Tibial nerve (tissue), 4 donors: ENCODE measurements at regions not wholly inside any gene's neighbourhood (a gene's known extent, or its start where the extent isn't known, plus 50 kb on each side); places are given as distances from the start of the nearest gene placed in this dataset.
"Not testable (repeated sequence)": the region's sequence is repeated elsewhere in the genome, so short reads cannot be mapped to it uniquely, and the experiment has no call there.

Source experiments
- DNase-seq, 2 donors: peaks; one replicate each; pipeline ENCODE4 v3.0.0-alpha.2; 2019; ENCODE audit warnings: low spot score in 2 of 2
- H3K27ac ChIP-seq, 4 donors: fragments of 200-600 bp; sonication (generic) in 3 of 4; one replicate each; pipeline ENCODE4 v1.5.1; 2017 to 2019; ENCODE audit warnings: mild to moderate bottlenecking in 1 of 4
- H3K27me3 ChIP-seq, 2 donors: fragments of 200-600 bp; sonication (generic) in 1 of 2; one replicate each; pipeline versions ENCODE4 v1.5.1 to v1.6.0; 2017 to 2019
- H3K36me3 ChIP-seq, 3 donors: fragments of 200-600 bp; sonication (generic); one replicate each; pipeline ENCODE4 v1.5.1; 2018 to 2019
- H3K4me1 ChIP-seq, 4 donors: fragments of 200-600 bp; sonication (generic) in 3 of 4; one replicate each; pipeline ENCODE4 v1.5.1; 2017 to 2019
- H3K4me3 ChIP-seq, 4 donors: fragments of 200-600 bp; sonication (generic) in 3 of 4; one replicate each; pipeline ENCODE4 v1.5.1; 2017 to 2019; ENCODE audit warnings: mild to moderate bottlenecking in 1 of 4, moderate library complexity in 1 of 4
- H3K9me3 ChIP-seq, 4 donors: fragments of 200-600 bp; sonication (generic) in 3 of 4; one replicate each; pipeline ENCODE4 v1.5.1; 2017 to 2019
- CTCF ChIP-seq, 5 experiments: fragments of 200-600 bp in 3 of 5; fragments of 450-650 bp in 2 of 5; sonication (generic) in 3 of 5; IDR thresholded peaks; one replicate each; pipeline ENCODE4 v1.5.1; 2016 to 2019; ENCODE audit warnings: antibody characterized with exemption in 5 of 5, mild to moderate bottlenecking in 3 of 5, moderate library complexity in 2 of 5
- EP300 ChIP-seq, 2 donors: sonication (generic); formaldehyde crosslinking; IDR thresholded peaks; one replicate each; pipeline ENCODE4 v1.6.1; 2017; ENCODE audit warnings: antibody characterized with exemption in 2 of 2, mild to moderate bottlenecking in 1 of 2
- POLR2A ChIP-seq, 2 donors: fragments of 450-650 bp; IDR thresholded peaks; one replicate each; pipeline ENCODE4 v1.6.1; 2017; ENCODE audit warnings: antibody characterized with exemption in 2 of 2, mild to moderate bottlenecking in 2 of 2, moderate library complexity in 2 of 2
- WGBS, 2 donors: methylation state at CpG; one replicate each; pipeline ENCODE4 v1.1.5; 2018; 5-methylcytosine and 5-hydroxymethylcytosine counted together

- 98 to 100% methylated on average over 1 to 5 of the region's 5 CpGs for whole genome bisulfite sequencing, 2 donors
- no peak overlapping the region for H3K4me3 ChIP-seq
These were observed 94.5 kb upstream of the MXRA5 start for GRCh38 chrX:3440981-3441380.

GRCh38 chrX:3435916-3436315, 89.5 kb upstream of the MXRA5 start:
- WGBS, 2 donors = 95% methylated on average over 24 of the region's 25 CpGs; no CpG with 5 or more reads in 1 of the 2 donors

More at GRCh38 chrX:3440981-3441380, 94.5 kb upstream of the MXRA5 start:
- Histone ChIP-seq H3K9me3 (no peaks in the 10 kb centered on the region), H3K27ac (no peak overlapping the region), H3K27me3 (no peaks in the 10 kb centered on the region), H3K36me3 (no peaks in the 10 kb centered on the region), H3K4me1 (no peaks in the 10 kb centered on the region)
- TF ChIP-seq CTCF (IDR thresholded peaks at IDR 0.05) (no peak), EP300 (IDR thresholded peaks at IDR 0.05) (no peak), POLR2A (IDR thresholded peaks at IDR 0.05) (no peak)
- DNase-seq = no peak

GRCh38 chrX:3435057-3435456, 88.6 kb upstream of the MXRA5 start:
- Histone ChIP-seq H3K27ac (no peak overlapping the region), H3K4me3 (no peak overlapping the region), H3K36me3 (no peaks in the 10 kb centered on the region), H3K9me3 (no peaks in the 10 kb centered on the region), H3K27me3 (no peaks in the 10 kb centered on the region), H3K4me1 (no peaks in the 10 kb centered on the region)
- TF ChIP-seq POLR2A (IDR thresholded peaks at IDR 0.05) = no peak
- 83 to 97% methylated on average over 6 of the region's 6 CpGs for WGBS, 2 donors
- DNase-seq = no peak

More at GRCh38 chrX:3435916-3436315, 89.5 kb upstream of the MXRA5 start:
- not testable (repeated sequence) for H3K4me1 ChIP-seq, H3K36me3 ChIP-seq, H3K4me3 ChIP-seq, H3K27ac ChIP-seq, H3K27me3 ChIP-seq, H3K9me3 ChIP-seq, DNase-seq

- Histone ChIP-seq H3K27me3 (no peaks in the 10 kb centered on the region), H3K4me1 (no peaks in the 10 kb centered on the region)
- no peak for DNase-seq
These were observed 82.3 kb upstream of the MXRA5 start for GRCh38 chrX:3428792-3429191.

GRCh38 chrX:3426552-3426951, 80.1 kb upstream of the MXRA5 start:
- H3K4me1 ChIP-seq = no peaks in the 10 kb centered on the region
- no peak for DNase-seq

More at GRCh38 chrX:3428792-3429191, 82.3 kb upstream of the MXRA5 start:
- Histone ChIP-seq H3K27ac (no peak overlapping the region), H3K4me3 (no peak overlapping the region), H3K9me3 (no peaks in the 10 kb centered on the region), H3K36me3 (no peaks in the 10 kb centered on the region)
- no peak for TF ChIP-seq EP300 (IDR thresholded peaks at IDR 0.05)
- no peak for TF ChIP-seq POLR2A (IDR thresholded peaks at IDR 0.05)
- TF ChIP-seq CTCF (IDR thresholded peaks at IDR 0.05) = no peak
- 19 to 40% methylated on average over 2 of the region's 2 CpGs for WGBS, 2 donors

GRCh38 chrX:3425031-3425430, 78.6 kb upstream of the MXRA5 start:
- Histone ChIP-seq H3K4me3 (no peak overlapping the region), H3K4me1 (no peaks in the 10 kb centered on the region), H3K27ac (no peak overlapping the region), H3K9me3 (no peaks in the 10 kb centered on the region), H3K36me3 (no peaks in the 10 kb centered on the region), H3K27me3 (no peaks in the 10 kb centered on the region)
- TF ChIP-seq CTCF (IDR thresholded peaks at IDR 0.05) (no peak), POLR2A (IDR thresholded peaks at IDR 0.05) (no peak), EP300 (IDR thresholded peaks at IDR 0.05) (no peak)
- no peak for DNase-seq
- WGBS, 2 donors = 67 to 86% methylated on average over 6 of the region's 6 CpGs

More at GRCh38 chrX:3426552-3426951, 80.1 kb upstream of the MXRA5 start:
- H3K9me3 ChIP-seq = no peaks in the 10 kb centered on the region
- H3K27ac ChIP-seq = no peak overlapping the region
- H3K4me3 ChIP-seq = no peak overlapping the region
- WGBS, 2 donors = 96 to 100% methylated on average over 2 of the region's 2 CpGs
- H3K27me3 ChIP-seq = no peaks in the 10 kb centered on the region
- H3K36me3 ChIP-seq = no peaks in the 10 kb centered on the region
- TF ChIP-seq POLR2A (IDR thresholded peaks at IDR 0.05) (no peak), CTCF (IDR thresholded peaks at IDR 0.05) (no peak), EP300 (IDR thresholded peaks at IDR 0.05) (no peak)
